Stimulated activated CD8-positive, alpha-beta memory T cell treated with anti-CD3 and anti-CD28 coated beads, Interleukin-7, amount 100 ng/mL, for 4 hours (primary cell): ENCODE measurements at regions not wholly inside any gene's neighbourhood (a gene's known extent, or its start where the extent isn't known, plus 50 kb on each side); places are given as distances from the start of the nearest gene placed in this dataset.

Source experiments
- DNase-seq, 2 donors: peaks; one replicate each; pipeline ENCODE4 v3.0.0-alpha.2; 2020; ENCODE audit warnings: low read depth in 2 of 2

- DNase-seq = no peak
Measured at GRCh38 chr6:166728884-166729530, 102.0 kb upstream of the RPS6KA2 start.

GRCh38 chr6:166726201-166726600 is 99.2 kb upstream of the RPS6KA2 start:
- no peak for DNase-seq

- DNase-seq = no peak
Measured at GRCh38 chr6:166725571-166725970, 98.5 kb upstream of the RPS6KA2 start.

GRCh38 chr6:166724576-166724975 is 97.5 kb upstream of the RPS6KA2 start:
- DNase-seq = no peak

GRCh38 chr6:166722785-166723184 is 95.7 kb upstream of the RPS6KA2 start:
- DNase-seq = no peak

- no peak for DNase-seq
Measured at GRCh38 chr6:166721576-166721975, 94.5 kb upstream of the RPS6KA2 start.

GRCh38 chr6:166720856-166721255 is 93.8 kb upstream of the RPS6KA2 start:
- DNase-seq = no peak

GRCh38 chr6:166719019-166719418 is 92.0 kb upstream of the RPS6KA2 start:
- no peak for DNase-seq

- DNase-seq = no peak
Measured at GRCh38 chr6:166718516-166718915, 91.5 kb upstream of the RPS6KA2 start.

GRCh38 chr6:166716910-166717617 is 90.0 kb upstream of the RPS6KA2 start:
- DNase-seq = no peak

GRCh38 chr6:166715992-166716391 is 88.9 kb upstream of the RPS6KA2 start:
- DNase-seq = no peak

GRCh38 chr6:166715065-166715464 is 88.0 kb upstream of the RPS6KA2 start:
- no peak for DNase-seq

GRCh38 chr6:166714581-166714980 is 87.5 kb upstream of the RPS6KA2 start:
- DNase-seq = no peak

GRCh38 chr6:166714187-166714510 is 87.1 kb upstream of the RPS6KA2 start:
- DNase-seq = no peak

GRCh38 chr6:166713434-166714186 is 86.6 kb upstream of the RPS6KA2 start:
- DNase-seq = no peak

- DNase-seq = no peak
Measured at GRCh38 chr6:166712286-166713228, 85.5 kb upstream of the RPS6KA2 start.

GRCh38 chr6:166710084-166710483 is 83.0 kb upstream of the RPS6KA2 start:
- no peak for DNase-seq

GRCh38 chr6:166708460-166708859 is 81.4 kb upstream of the RPS6KA2 start:
- no peak for DNase-seq

GRCh38 chr6:166707045-166707444 is 80.0 kb upstream of the RPS6KA2 start:
- DNase-seq = no peak

- DNase-seq = no peak
Measured at GRCh38 chr6:166705069-166705468, 78.0 kb upstream of the RPS6KA2 start.

GRCh38 chr6:166704171-166704570 is 77.1 kb upstream of the RPS6KA2 start:
- DNase-seq = no peak

GRCh38 chr6:166703149-166703710 is 76.2 kb upstream of the RPS6KA2 start:
- no peak for DNase-seq
